ENCODE measurements at regions not wholly inside any gene's neighbourhood (a gene's known extent, or its start where the extent isn't known, plus 50 kb on each side); places are given as distances from the start of the nearest gene placed in this dataset.

DNA sequence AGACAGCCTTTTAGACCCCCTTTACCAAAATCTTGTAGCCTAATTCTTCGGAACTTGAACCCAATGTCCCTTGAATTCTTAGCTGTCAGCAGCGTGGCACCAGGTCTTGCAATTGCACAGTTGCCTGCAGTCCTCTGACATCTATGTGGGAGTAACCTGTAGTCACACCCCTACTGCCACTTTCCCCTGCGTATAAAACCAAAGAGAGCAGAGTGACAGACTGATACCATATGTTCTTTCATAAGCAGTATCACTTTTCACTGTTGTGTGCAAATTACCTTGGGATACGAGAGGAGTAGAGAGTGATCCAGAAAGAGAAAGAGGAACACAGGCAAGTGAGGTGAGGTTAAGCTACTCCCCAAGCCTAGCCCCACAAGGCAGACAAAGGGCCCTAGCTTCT is 364.3 kb upstream of the ADAMTSL1 start:
- no peak overlapping the region for H3K56ac ChIP-seq (ENCODE audit: extremely low read depth, insufficient read depth, low read length)
- no peak overlapping the region for H3K14ac ChIP-seq (replicated peaks; ENCODE audit: low read depth, low read length)
- no peak overlapping the region for H3K23ac ChIP-seq (ENCODE audit: low read depth, low read length)
- no peaks in the 10 kb centered on the region for H3K27me3 ChIP-seq (ENCODE audit: control insufficient read depth, insufficient read depth, low read length)
- H2AFZ ChIP-seq (replicated peaks; ENCODE audit: low read length, poor library complexity), result no peak overlapping the region
- CTCF ChIA-PET, result no interaction called here
- H2BK20ac ChIP-seq (ENCODE audit: low read depth, low read length), result no peak overlapping the region
- no peak overlapping the region for H3K27ac ChIP-seq (ENCODE audit: insufficient read depth, low read length)
- no peak overlapping the region for H4K5ac ChIP-seq (ENCODE audit: low read depth, low read length)
- H2BK5ac ChIP-seq (ENCODE audit: low read depth, low read length, poor library complexity, severe bottlenecking), result no peak overlapping the region
- no peaks in the 10 kb centered on the region for H3K36me3 ChIP-seq (ENCODE audit: control insufficient read depth, insufficient read depth, low read length)
- ATAC-seq (ENCODE audit: low read depth) (no peak), DNase-seq (no peak)
- in situ Hi-C loops (cut with MboI; ENCODE audit: low sequenced_read_pairs) (no loop called here), intact Hi-C loops (cut with micrococcal nuclease) (no loop called here), dilution Hi-C loops (cut with HindIII; ENCODE audit: low sequenced_read_pairs, unreplicated experiment) (no loop called here)
- no peak overlapping the region for H3K4ac ChIP-seq (ENCODE audit: low read depth, low read length)
- no peak overlapping the region for H2BK120ac ChIP-seq (ENCODE audit: low read depth, low read length)
- POLR2A ChIA-PET (ENCODE audit: unreplicated experiment), result no interaction called here
- no peaks in the 10 kb centered on the region for H4K20me1 ChIP-seq (ENCODE audit: insufficient read depth, low read length)
- H3K9me3 ChIP-seq (ENCODE audit: control insufficient read depth, insufficient read depth, low read length), result no peaks in the 10 kb centered on the region
- WGBS, 2 experiments (ENCODE audit: extremely low coverage in 2 of 2, insufficient read length in 1 of 2), result no CpG with 5 or more reads among the region's 4 CpGs
- TF ChIP-seq USF2 (IDR thresholded peaks at IDR 0.05; ENCODE audit: low read depth, low read length) (no peak), ELK1 (IDR thresholded peaks at IDR 0.05; ENCODE audit: borderline replicate concordance, low read depth, low read length) (no peak), MXI1 (IDR thresholded peaks at IDR 0.05; ENCODE audit: borderline replicate concordance, low read depth, low read length) (no peak), CHD1 (IDR thresholded peaks at IDR 0.05; ENCODE audit: low read depth, low read length) (no peak), SMC3 (IDR thresholded peaks at IDR 0.05; ENCODE audit: low read depth, low read length) (no peak)
- H3K9me1 ChIP-seq (ENCODE audit: insufficient read depth, low read length), result no peaks in the 10 kb centered on the region
- H3K4me3 ChIP-seq (ENCODE audit: insufficient read depth, low read depth, low read length), result no peak overlapping the region
- no peak overlapping the region for H2AK9ac ChIP-seq (replicated peaks; ENCODE audit: low read depth, low read length, poor library complexity)
- no peak overlapping the region for H4K91ac ChIP-seq (ENCODE audit: insufficient read depth, low read depth, low read length)
- H3K9ac ChIP-seq (ENCODE audit: low read depth, low read length), result no peak overlapping the region
- H3K18ac ChIP-seq (ENCODE audit: low read depth, low read length), result no peak overlapping the region
- no peaks in the 10 kb centered on the region for H3K79me1 ChIP-seq (ENCODE audit: low read depth in 1 of 2, low read length in 2 of 2)
- BruUV-seq (replicated peaks), result no TSS peak
- no peak overlapping the region for H4K8ac ChIP-seq (ENCODE audit: low read depth in 2 of 2, low read length in 2 of 2)
- no peak overlapping the region for H3K4me2 ChIP-seq (ENCODE audit: low read depth, low read length)
- H2BK15ac ChIP-seq (ENCODE audit: low read depth, low read length), result no peak overlapping the region
- H3K4me1 ChIP-seq (ENCODE audit: control insufficient read depth, insufficient read depth, low read length), result no peaks in the 10 kb centered on the region
- no peak overlapping the region for H2AK5ac ChIP-seq (ENCODE audit: low read depth, low read length)
